GM12864 (cell line): ENCODE measurements at regions not wholly inside any gene's neighbourhood (a gene's known extent, or its start where the extent isn't known, plus 50 kb on each side); places are given as distances from the start of the nearest gene placed in this dataset.

Experiments
- DNase-seq: peaks from one replicate; pipeline ENCODE4 v3.0.0-alpha.2; 2011; ENCODE audit warnings: low read depth
- H3K4me3 ChIP-seq: 2 replicates; pipeline ENCODE4 v1.5.1; 2011; ENCODE audit warnings: mild to moderate bottlenecking, low read depth, low read length, control low read depth
- CTCF ChIP-seq: IDR thresholded peaks from 2 replicates; pipeline ENCODE4 v1.5.1; 2011; ENCODE audit warnings: low read depth, mild to moderate bottlenecking, moderate library complexity, low read length, control low read depth, inconsistent platforms; ENCODE audit errors: missing control alignments

GRCh38 chrX:26376037-26376708 lies 160.2 kb downstream of the MAGEB5 start:
- no peak overlapping the region for H3K4me3 ChIP-seq
- TF ChIP-seq CTCF, result no peak
- no peak for DNase-seq

GRCh38 chrX:26375346-26375745 lies 159.4 kb downstream of the MAGEB5 start:
- H3K4me3 ChIP-seq, result no peak overlapping the region
- DNase-seq, result no peak
- no peak for TF ChIP-seq CTCF

GRCh38 chrX:26373829-26374228 lies 157.9 kb downstream of the MAGEB5 start:
- no peak for TF ChIP-seq CTCF
- H3K4me3 ChIP-seq, result no peak overlapping the region
- DNase-seq, result no peak

- no peak for DNase-seq
- H3K4me3 ChIP-seq, result no peak overlapping the region
- no peak for TF ChIP-seq CTCF
These were observed 137.0 kb downstream of the MAGEB5 start for GRCh38 chrX:26352891-26353430.

- DNase-seq, result no peak
- no peak overlapping the region for H3K4me3 ChIP-seq
- no peak for TF ChIP-seq CTCF
These were observed 131.2 kb downstream of the MAGEB5 start for GRCh38 chrX:26347171-26347570.

- no peak for TF ChIP-seq CTCF
- no peak overlapping the region for H3K4me3 ChIP-seq
- no peak for DNase-seq
These were observed 118.3 kb downstream of the MAGEB5 start for GRCh38 chrX:26334232-26334631.

- no peak for DNase-seq
- H3K4me3 ChIP-seq, result no peak overlapping the region
- no peak for TF ChIP-seq CTCF
These were observed 112.8 kb downstream of the MAGEB5 start for GRCh38 chrX:26328608-26329319.
